IMR-90 (cell line): ENCODE measurements at regions not wholly inside any gene's neighbourhood (a gene's known extent, or its start where the extent isn't known, plus 50 kb on each side); places are given as distances from the start of the nearest gene placed in this dataset.

Source experiments
- ATAC-seq: fragments of 200-7000 bp; cut with Tn5 transposase; 2 replicates; pipeline ENCODE4 v1.9.1; 2020; ENCODE audit warnings: low read depth, mild to moderate bottlenecking, moderate library complexity
- BruUV-seq: library from RNA; stranded (reverse); fragments of 400-500 nt; replicated peaks from 2 replicates; lab custom pipeline; 2021; lab: Mats Ljungman, UMichigan
- CTCF ChIA-PET: fragments of 300-600 bp; formaldehyde crosslinking; extraction: SDS; loops from one replicate; lab custom pipeline; 2021; ENCODE audit warnings: antibody characterized with exemption; lab: Yijun Ruan, JAX
- POLR2A ChIA-PET: fragments of 300-600 bp; sonication (Branson Sonifier 250); formaldehyde crosslinking; loops from one replicate; lab custom pipeline; 2022; ENCODE audit warnings: antibody characterized with exemption; ENCODE audit not compliant: unreplicated experiment; lab: Charles Lee
- DNase-seq: peaks from one replicate; pipeline ENCODE4 v3.0.0; 2013
- H2AFZ ChIP-seq: replicated peaks from 2 replicates; pipeline ENCODE3; 2013; ENCODE audit warnings: low read length, mild to moderate bottlenecking; ENCODE audit not compliant: poor library complexity
- H2AK5ac ChIP-seq: 2 replicates; pipeline ENCODE4 v1.6.1; 2013; ENCODE audit warnings: low read depth, low read length, inconsistent platforms
- H2AK9ac ChIP-seq: replicated peaks from 2 replicates; pipeline ENCODE3; 2013; ENCODE audit warnings: mild to moderate bottlenecking, low read depth, low read length, moderate library complexity; ENCODE audit not compliant: poor library complexity
- H2BK120ac ChIP-seq: 2 replicates; pipeline ENCODE4 v1.6.1; 2013; ENCODE audit warnings: low read depth, low read length, inconsistent platforms
- H2BK15ac ChIP-seq: 3 replicates; pipeline ENCODE4 v1.6.1; 2013; ENCODE audit warnings: low read depth, low read length, inconsistent platforms
- H2BK20ac ChIP-seq: 2 replicates; pipeline ENCODE4 v1.6.1; 2013; ENCODE audit warnings: low read depth, mild to moderate bottlenecking, inconsistent platforms, low read length, moderate library complexity
- H2BK5ac ChIP-seq: 2 replicates; pipeline ENCODE4 v1.6.1; 2013; ENCODE audit warnings: mild to moderate bottlenecking, low read depth, low read length, inconsistent platforms; ENCODE audit not compliant: poor library complexity, severe bottlenecking
- H3K14ac ChIP-seq: replicated peaks from 2 replicates; pipeline ENCODE4 v1.6.1; 2013; ENCODE audit warnings: low read depth, low read length, inconsistent platforms
- H3K18ac ChIP-seq: 2 replicates; pipeline ENCODE4 v1.6.1; 2013; ENCODE audit warnings: low read depth, low read length, control low read depth
- H3K23ac ChIP-seq: 2 replicates; pipeline ENCODE4 v1.6.1; 2013; ENCODE audit warnings: low read depth, low read length, inconsistent platforms
- H3K27ac ChIP-seq: 2 replicates; pipeline ENCODE4 v1.5.1; 2013; ENCODE audit warnings: mild to moderate bottlenecking, control low read depth, low read length; ENCODE audit not compliant: insufficient read depth
- H3K27me3 ChIP-seq: 2 replicates; pipeline ENCODE4 v1.6.1; 2013; ENCODE audit warnings: low read length; ENCODE audit not compliant: control insufficient read depth, insufficient read depth
- H3K36me3 ChIP-seq: 2 replicates; pipeline ENCODE4 v1.6.1; 2013; ENCODE audit warnings: low read length, mixed read lengths; ENCODE audit not compliant: control insufficient read depth, insufficient read depth
- H3K4ac ChIP-seq: 2 replicates; pipeline ENCODE4 v1.6.1; 2013; ENCODE audit warnings: low read depth, low read length, inconsistent platforms
- H3K4me1 ChIP-seq: 2 replicates; pipeline ENCODE4 v1.6.1; 2013; ENCODE audit warnings: low read length, mixed read lengths; ENCODE audit not compliant: control insufficient read depth, insufficient read depth
- H3K4me2 ChIP-seq: 2 replicates; pipeline ENCODE4 v1.6.1; 2013; ENCODE audit warnings: low read depth, mild to moderate bottlenecking, control low read depth, low read length, moderate library complexity
- H3K4me3 ChIP-seq: 2 replicates; pipeline ENCODE4 v1.5.1; 2013; ENCODE audit warnings: low read depth, mild to moderate bottlenecking, control low read depth, low read length, moderate library complexity; ENCODE audit not compliant: insufficient read depth
- H3K56ac ChIP-seq: 2 replicates; pipeline ENCODE4 v1.6.1; 2013; ENCODE audit warnings: low read length, inconsistent platforms; ENCODE audit not compliant: insufficient read depth; ENCODE audit errors: extremely low read depth
- H3K79me1 ChIP-seq, 2 experiments: 2 replicates each; pipeline ENCODE4 v1.6.1; 2013; ENCODE audit warnings: low read length in 2 of 2, inconsistent platforms in 1 of 2, low read depth in 1 of 2
- H3K9ac ChIP-seq: 2 replicates; pipeline ENCODE4 v1.6.1; 2013; ENCODE audit warnings: low read depth, low read length, control low read depth
- H3K9me1 ChIP-seq: 2 replicates; pipeline ENCODE4 v1.6.1; 2013; ENCODE audit warnings: low read length, inconsistent platforms; ENCODE audit not compliant: insufficient read depth
- H3K9me3 ChIP-seq: 2 replicates; pipeline ENCODE4 v1.6.1; 2013; ENCODE audit warnings: low read length; ENCODE audit not compliant: control insufficient read depth, insufficient read depth
- H4K20me1 ChIP-seq: 2 replicates; pipeline ENCODE4 v1.6.1; 2013; ENCODE audit warnings: low read length, inconsistent platforms; ENCODE audit not compliant: insufficient read depth
- H4K5ac ChIP-seq: 2 replicates; pipeline ENCODE4 v1.6.1; 2013; ENCODE audit warnings: mild to moderate bottlenecking, low read depth, low read length, control low read depth
- H4K8ac ChIP-seq, 2 experiments: 2 replicates each; pipeline ENCODE4 v1.6.1; 2013; ENCODE audit warnings: low read depth in 2 of 2, low read length in 2 of 2, control low read depth in 1 of 2, inconsistent platforms in 1 of 2
- H4K91ac ChIP-seq: 2 replicates; pipeline ENCODE4 v1.6.1; 2013; ENCODE audit warnings: low read depth, low read length, inconsistent platforms; ENCODE audit not compliant: insufficient read depth
- CEBPB ChIP-seq: IDR thresholded peaks from 2 replicates; pipeline ENCODE4 v1.6.1; 2012; ENCODE audit warnings: low read depth, low read length, improper control_type of control experiment
- CHD1 ChIP-seq: IDR thresholded peaks from 2 replicates; pipeline ENCODE4 v1.6.1; 2012; ENCODE audit warnings: low read depth, low read length, improper control_type of control experiment
- CTCF ChIP-seq: conservative IDR thresholded peaks from 2 replicates; pipeline ENCODE4 v1.5.1; 2012; ENCODE audit warnings: mild to moderate bottlenecking, low read depth, low read length, improper control_type of control experiment
- ELK1 ChIP-seq: fragments of 150-350 bp; IDR thresholded peaks from 2 replicates; pipeline ENCODE4 v1.6.1; 2016; ENCODE audit warnings: low read depth, mild to moderate bottlenecking, low read length, moderate library complexity, borderline replicate concordance
- FOS ChIP-seq: fragments of 150-350 bp; IDR thresholded peaks from 2 replicates; pipeline ENCODE4 v1.6.1; 2016; ENCODE audit warnings: low read depth, low read length
- MAZ ChIP-seq: IDR thresholded peaks from 2 replicates; pipeline ENCODE4 v1.6.1; 2012; ENCODE audit warnings: low read depth, mild to moderate bottlenecking, low read length, improper control_type of control experiment, moderate library complexity, borderline replicate concordance
- POLR2A ChIP-seq: IDR thresholded peaks from 2 replicates; pipeline ENCODE4 v1.6.1; 2012; ENCODE audit warnings: mild to moderate bottlenecking, low read depth, low read length
- RAD21 ChIP-seq: IDR thresholded peaks from 2 replicates; pipeline ENCODE4 v1.6.1; 2012; ENCODE audit warnings: low read length, improper control_type of control experiment
- RCOR1 ChIP-seq: IDR thresholded peaks from 2 replicates; pipeline ENCODE4 v1.6.1; 2012; ENCODE audit warnings: mild to moderate bottlenecking, low read length, improper control_type of control experiment; ENCODE audit not compliant: insufficient replicate concordance
- WGBS, 2 experiments: methylation state at CpG; one replicate each; pipeline versions ENCODE4 v1.1.5 to v1.1.7; 2013; ENCODE audit warnings: missing lambda C conversion rate in 2 of 2; ENCODE audit not compliant: insufficient read length in 1 of 2; ENCODE audit errors: extremely low coverage in 2 of 2; 5-methylcytosine and 5-hydroxymethylcytosine counted together
- dilution Hi-C: fragments of 300-500 bp; cut with HindIII; formaldehyde crosslinking; loops from one replicate; pipeline ENCODE4 v1.14.3; 2018; ENCODE audit warnings: low sequenced_read_pairs; ENCODE audit not compliant: unreplicated experiment
- in situ Hi-C: fragments of 300-500 bp; cut with MboI; formaldehyde crosslinking; loops from 3 replicates; pipeline ENCODE4 v1.14.3; 2019; ENCODE audit warnings: low sequenced_read_pairs, inconsistent platforms, mixed read lengths
- intact Hi-C: fragments of 100-400 bp; cut with micrococcal nuclease; formaldehyde crosslinking; loops from 2 replicates; pipeline ENCODE4 v1.10.0; 2022

GRCh38 chr7:63054191-63054661 is 944.4 kb upstream of the ZNF722 start:
- Histone ChIP-seq H2BK15ac (no peak overlapping the region), H4K8ac (no peak overlapping the region), H4K5ac (no peak overlapping the region), H3K4me2 (no peak overlapping the region), H3K14ac (no peak overlapping the region), H3K9me1 (no peaks in the 10 kb centered on the region), H2AFZ (no peak overlapping the region), H3K27ac (no peak overlapping the region), H3K4me3 (no peak overlapping the region), H4K91ac (no peak overlapping the region), H2BK120ac (no peak overlapping the region), H2BK20ac (no peak overlapping the region), H3K27me3 (no peaks in the 10 kb centered on the region), H3K36me3 (no peaks in the 10 kb centered on the region), H4K20me1 (no peaks in the 10 kb centered on the region), H3K18ac (no peak overlapping the region), H2AK9ac (no peak overlapping the region), H3K56ac (no peak overlapping the region), H3K23ac (no peak overlapping the region), H3K9ac (no peak overlapping the region), H3K9me3 (peaks cover 37% of the 10 kb centered on the region), H3K4ac (no peak overlapping the region), H2AK5ac (no peak overlapping the region), H2BK5ac (no peak overlapping the region), H3K4me1 (no peaks in the 10 kb centered on the region), H3K79me1 (no peaks in the 10 kb centered on the region)
- BruUV-seq: no TSS peak
- in situ Hi-C loops: no loop called here
- 45% methylated on average over 44 of the region's 45 CpGs; no CpG with 5 or more reads in 1 of the 2 experiments for WGBS, 2 experiments
- dilution Hi-C loops: no loop called here
- no peak for ATAC-seq
- POLR2A ChIA-PET: no interaction called here
- no peak for DNase-seq
- TF ChIP-seq FOS (no peak), CHD1 (no peak), CTCF (no peak), RAD21 (no peak), CEBPB (no peak), MAZ (no peak), POLR2A (no peak), ELK1 (no peak), RCOR1 (no peak)
- CTCF ChIA-PET: no interaction called here
- intact Hi-C loops: no loop called here
